Sigmoid colon (tissue), 4 donors: ENCODE measurements at regions not wholly inside any gene's neighbourhood (a gene's known extent, or its start where the extent isn't known, plus 50 kb on each side); places are given as distances from the start of the nearest gene placed in this dataset.

Source experiments
- CTCF ChIP-seq, 4 experiments: fragments of 450-650 bp in 3 of 4; fragments of 200-600 bp in 1 of 4; IDR thresholded peaks; one replicate each; pipeline ENCODE4 v1.5.1; 2016 to 2019; ENCODE audit warnings: antibody characterized with exemption in 4 of 4, mild to moderate bottlenecking in 3 of 4, moderate library complexity in 2 of 4
- POLR2AphosphoS5 ChIP-seq, 4 donors: sonication (generic); formaldehyde crosslinking; IDR thresholded peaks; one replicate each; pipeline ENCODE4 v1.6.1; 2017; ENCODE audit warnings: antibody characterized with exemption in 4 of 4

DNA sequence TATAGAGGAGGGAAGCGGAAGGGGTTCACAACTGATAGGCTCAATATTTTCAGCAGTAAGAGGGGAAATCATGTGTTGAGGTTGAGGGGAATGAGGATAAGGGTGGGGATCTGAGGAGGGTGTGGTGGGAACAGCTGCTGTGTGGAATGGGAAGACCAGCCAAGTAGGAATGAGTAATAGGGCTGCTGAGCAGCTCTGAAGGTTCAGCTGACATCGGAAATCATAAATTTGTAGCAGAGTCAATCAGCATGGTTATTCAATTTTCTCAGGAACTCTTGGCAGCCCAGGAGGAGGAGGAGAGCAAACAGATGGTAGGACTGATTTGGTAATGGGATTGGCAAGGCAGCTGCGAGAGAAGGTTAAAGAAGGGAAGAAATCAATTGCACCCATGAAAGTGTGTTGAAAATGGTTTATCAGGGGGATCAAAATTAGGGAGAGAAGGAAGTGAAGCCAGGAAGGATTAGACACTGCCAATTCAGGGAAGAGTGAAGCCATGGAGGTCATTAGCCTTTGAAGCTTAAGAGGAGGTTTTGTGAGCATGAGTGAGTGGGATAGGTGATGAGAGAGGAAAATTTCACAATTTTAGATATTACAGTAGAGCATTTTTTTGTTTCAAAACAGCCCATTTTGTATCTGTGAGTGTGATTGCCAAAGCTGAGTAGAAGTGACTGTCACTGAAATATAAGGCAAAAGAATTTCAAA lies 82.6 kb downstream of the PCDH7 start:
- TF ChIP-seq CTCF (IDR thresholded peaks at IDR 0.05), result no peak
- TF ChIP-seq POLR2AphosphoS5 (IDR thresholded peaks at IDR 0.05), result no peak
